Activated CD8-positive, alpha-beta T cell treated with anti-CD3 and anti-CD28 coated beads for 36 hours (primary cell): ENCODE measurements at regions not wholly inside any gene's neighbourhood (a gene's known extent, or its start where the extent isn't known, plus 50 kb on each side); places are given as distances from the start of the nearest gene placed in this dataset.
"Not testable (repeated sequence)": the region's sequence is repeated elsewhere in the genome, so short reads cannot be mapped to it uniquely, and the experiment has no call there.

Source experiments
- ATAC-seq: fragments of 200-7000 bp; cut with Tn5 transposase; one replicate; pipeline ENCODE4 v1.10.0; 2021; ENCODE audit warnings: mild to moderate bottlenecking, moderate library complexity
- CTCF ChIA-PET: fragments of 350-600 bp; sonication (Branson Sonifier 250); formaldehyde crosslinking; loops from one replicate; lab custom pipeline; 2021; ENCODE audit warnings: antibody characterized with exemption; lab: Charles Lee
- POLR2A ChIA-PET: fragments of 350-600 bp; sonication (Branson Sonifier 250); formaldehyde crosslinking; loops from one replicate; lab custom pipeline; 2021; ENCODE audit warnings: antibody characterized with exemption; lab: Charles Lee
- DNase-seq: peaks from one replicate; pipeline ENCODE4 v3.0.0-alpha.2; 2020
- H3K27ac Mint-ChIP-seq: one replicate; pipeline ENCODE4 v1.8.0; 2021; ENCODE audit warnings: mild to moderate bottlenecking, mixed read lengths
- H3K27me3 Mint-ChIP-seq: one replicate; pipeline ENCODE4 v1.8.0; 2021; ENCODE audit warnings: mixed read lengths
- H3K36me3 Mint-ChIP-seq: one replicate; pipeline ENCODE4 v1.8.0; 2021; ENCODE audit warnings: low read depth, mixed read lengths
- H3K4me1 Mint-ChIP-seq: one replicate; pipeline ENCODE4 v1.8.0; 2021; ENCODE audit warnings: low read depth, mixed read lengths
- H3K4me3 Mint-ChIP-seq: one replicate; pipeline ENCODE4 v1.8.0; 2021; ENCODE audit warnings: mild to moderate bottlenecking, moderate library complexity, mixed read lengths
- H3K9me3 Mint-ChIP-seq: one replicate; pipeline ENCODE4 v1.8.0; 2021; ENCODE audit warnings: mixed read lengths
- intact Hi-C: fragments of 100-400 bp; cut with micrococcal nuclease; formaldehyde crosslinking; loops from one replicate; pipeline ENCODE4 v1.10.0; 2022
- TF ChIP-seq, protein P1 (sequence below): fragments of 200-600 bp; IDR thresholded peaks from one replicate; pipeline ENCODE4 v1.8.0; 2022; ENCODE audit warnings: antibody characterized with exemption, mild to moderate bottlenecking

DNA sequence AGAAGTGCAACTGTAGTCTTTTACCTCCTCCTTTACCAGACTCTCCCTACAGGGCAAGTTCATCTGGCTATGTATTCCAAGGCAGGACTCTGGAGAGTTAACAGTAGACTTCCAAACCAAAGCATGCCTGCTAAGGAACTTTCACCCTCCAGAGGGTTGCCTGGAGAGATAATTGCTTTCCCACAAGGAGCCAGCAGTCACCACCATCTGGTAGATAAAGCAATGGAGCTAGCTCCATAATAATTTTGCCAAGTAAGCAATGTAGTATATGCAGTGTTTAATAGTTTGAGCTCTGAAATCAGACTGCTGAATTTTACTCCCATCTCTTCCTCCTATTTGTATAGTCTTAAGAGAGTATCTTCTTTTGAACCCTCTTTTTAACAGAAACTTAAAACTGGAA, 566.8 kb upstream of the PTGER4 start:
- intact Hi-C loops = no loop called here
- H3K9me3 Mint-ChIP-seq = no peaks in the 10 kb centered on the region
- H3K4me1 Mint-ChIP-seq = no peaks in the 10 kb centered on the region
- H3K4me3 Mint-ChIP-seq = no peak overlapping the region
- H3K27me3 Mint-ChIP-seq = peaks cover 6% of the 10 kb centered on the region
- no peaks in the 10 kb centered on the region for H3K36me3 Mint-ChIP-seq
- CTCF ChIA-PET = no interaction called here
- TF ChIP-seq, protein P1, sequence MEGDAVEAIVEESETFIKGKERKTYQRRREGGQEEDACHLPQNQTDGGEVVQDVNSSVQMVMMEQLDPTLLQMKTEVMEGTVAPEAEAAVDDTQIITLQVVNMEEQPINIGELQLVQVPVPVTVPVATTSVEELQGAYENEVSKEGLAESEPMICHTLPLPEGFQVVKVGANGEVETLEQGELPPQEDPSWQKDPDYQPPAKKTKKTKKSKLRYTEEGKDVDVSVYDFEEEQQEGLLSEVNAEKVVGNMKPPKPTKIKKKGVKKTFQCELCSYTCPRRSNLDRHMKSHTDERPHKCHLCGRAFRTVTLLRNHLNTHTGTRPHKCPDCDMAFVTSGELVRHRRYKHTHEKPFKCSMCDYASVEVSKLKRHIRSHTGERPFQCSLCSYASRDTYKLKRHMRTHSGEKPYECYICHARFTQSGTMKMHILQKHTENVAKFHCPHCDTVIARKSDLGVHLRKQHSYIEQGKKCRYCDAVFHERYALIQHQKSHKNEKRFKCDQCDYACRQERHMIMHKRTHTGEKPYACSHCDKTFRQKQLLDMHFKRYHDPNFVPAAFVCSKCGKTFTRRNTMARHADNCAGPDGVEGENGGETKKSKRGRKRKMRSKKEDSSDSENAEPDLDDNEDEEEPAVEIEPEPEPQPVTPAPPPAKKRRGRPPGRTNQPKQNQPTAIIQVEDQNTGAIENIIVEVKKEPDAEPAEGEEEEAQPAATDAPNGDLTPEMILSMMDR = no peak
- ATAC-seq (no peak), DNase-seq (no peak)
- POLR2A ChIA-PET = no interaction called here
- H3K27ac Mint-ChIP-seq = no peak overlapping the region

DNA sequence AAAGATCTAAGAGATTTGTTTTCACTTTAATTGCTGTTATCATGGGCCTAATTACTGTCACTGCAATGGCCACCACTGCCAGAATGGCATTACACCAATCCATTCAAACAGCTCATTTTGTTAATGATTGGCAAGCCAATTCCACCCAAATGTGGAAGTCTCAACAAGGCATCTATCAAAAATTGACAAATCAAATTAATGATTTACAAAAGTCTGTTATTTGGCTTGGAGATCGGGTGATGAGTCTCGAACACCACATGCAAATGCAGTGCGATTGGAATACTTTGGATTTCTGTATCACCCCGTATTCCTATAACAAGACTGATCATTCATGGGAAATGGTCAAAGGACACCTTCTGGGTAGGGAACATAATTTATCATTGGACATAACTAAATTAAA, 568.7 kb upstream of the PTGER4 start:
- H3K9me3 Mint-ChIP-seq, CTCF ChIA-PET, POLR2A ChIA-PET, ATAC-seq, H3K36me3 Mint-ChIP-seq, H3K4me3 Mint-ChIP-seq, H3K27ac Mint-ChIP-seq, intact Hi-C loops, DNase-seq, H3K27me3 Mint-ChIP-seq, H3K4me1 Mint-ChIP-seq: not testable (repeated sequence)

DNA sequence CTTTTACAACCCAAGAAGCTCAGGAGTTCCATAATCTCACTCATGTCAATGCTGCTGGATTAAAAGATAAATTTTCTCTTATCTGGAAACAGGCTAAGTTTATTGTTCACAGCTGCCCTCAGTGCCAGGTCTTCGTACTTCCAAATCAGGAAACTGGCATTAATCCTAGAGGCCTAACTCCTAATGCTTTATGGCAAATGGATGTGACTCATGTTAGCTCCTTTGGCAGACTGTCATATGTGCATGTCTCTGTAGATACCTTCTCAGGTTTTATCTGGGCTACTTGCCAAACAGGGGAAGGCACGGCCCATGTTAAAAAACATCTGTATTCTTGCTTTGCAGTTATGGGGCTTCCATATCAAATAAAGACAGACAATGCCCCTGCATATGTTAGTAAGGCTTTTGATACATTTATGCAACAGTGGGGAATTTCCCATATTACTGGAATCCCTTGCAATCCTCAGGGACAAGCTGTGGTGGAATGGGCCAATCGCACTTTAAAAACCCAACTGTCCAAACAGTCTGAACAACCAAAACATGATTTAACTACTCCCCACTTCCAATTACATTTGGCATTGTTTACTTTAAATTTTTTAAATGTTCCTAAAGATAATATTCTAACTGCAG, 570.8 kb upstream of the PTGER4 start:
- H3K36me3 Mint-ChIP-seq, H3K27me3 Mint-ChIP-seq, POLR2A ChIA-PET, H3K27ac Mint-ChIP-seq, H3K9me3 Mint-ChIP-seq, ATAC-seq, H3K4me1 Mint-ChIP-seq, intact Hi-C loops, DNase-seq, CTCF ChIA-PET, H3K4me3 Mint-ChIP-seq: not testable (repeated sequence)

DNA sequence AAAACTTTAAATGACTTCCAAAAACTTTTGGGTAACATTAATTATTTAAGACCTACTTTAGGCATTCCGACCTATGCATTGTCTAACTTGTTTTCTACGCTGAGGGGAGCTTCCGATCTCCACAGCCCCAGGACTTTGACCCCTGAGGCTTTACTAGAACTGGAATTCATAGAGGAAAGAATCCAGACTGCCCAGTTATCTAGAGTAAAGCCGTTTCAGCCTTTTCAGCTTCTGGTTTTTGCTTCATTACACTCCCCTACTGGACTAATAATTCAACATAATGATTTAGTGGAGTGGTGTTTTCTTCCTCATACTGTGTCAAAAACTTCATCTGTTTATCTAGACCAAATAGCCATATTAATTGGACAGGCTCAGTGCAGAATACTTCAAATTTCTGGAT, 571.9 kb upstream of the PTGER4 start:
- CTCF ChIA-PET, H3K27ac Mint-ChIP-seq, intact Hi-C loops, H3K4me1 Mint-ChIP-seq, POLR2A ChIA-PET, ATAC-seq, H3K4me3 Mint-ChIP-seq, H3K36me3 Mint-ChIP-seq, DNase-seq, H3K27me3 Mint-ChIP-seq: not testable (repeated sequence)
- peaks cover 17% of the 10 kb centered on the region for H3K9me3 Mint-ChIP-seq

DNA sequence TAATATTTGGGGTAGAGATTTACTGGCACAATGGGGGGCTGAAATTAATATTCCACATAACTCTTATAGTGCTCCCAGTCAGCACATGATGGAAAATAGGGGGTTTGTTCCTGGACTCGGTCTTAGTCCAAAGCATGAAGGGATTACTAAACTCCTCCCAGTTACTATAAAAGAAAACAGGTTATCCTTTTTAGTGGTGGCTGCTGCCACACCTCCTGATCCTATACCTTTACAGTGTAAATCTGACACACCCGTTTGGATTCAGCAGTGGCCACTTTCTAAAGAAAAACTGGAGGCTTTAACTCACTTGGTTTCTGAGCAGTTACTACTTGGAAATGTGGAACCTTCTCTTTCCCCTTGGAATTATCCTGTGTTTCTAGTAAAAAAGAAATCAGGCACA, 572.9 kb upstream of the PTGER4 start:
- CTCF ChIA-PET = no interaction called here
- no peak for ATAC-seq
- H3K27me3 Mint-ChIP-seq = peaks cover 2% of the 10 kb centered on the region
- no peak for DNase-seq
- no peak overlapping the region for H3K27ac Mint-ChIP-seq
- POLR2A ChIA-PET = no interaction called here
- intact Hi-C loops = no loop called here
- no peaks in the 10 kb centered on the region for H3K4me1 Mint-ChIP-seq
- TF ChIP-seq, protein P1 = no peak
- peaks cover 17% of the 10 kb centered on the region for H3K9me3 Mint-ChIP-seq
- H3K4me3 Mint-ChIP-seq = no peak overlapping the region
- peaks cover 2% of the 10 kb centered on the region for H3K36me3 Mint-ChIP-seq

DNA sequence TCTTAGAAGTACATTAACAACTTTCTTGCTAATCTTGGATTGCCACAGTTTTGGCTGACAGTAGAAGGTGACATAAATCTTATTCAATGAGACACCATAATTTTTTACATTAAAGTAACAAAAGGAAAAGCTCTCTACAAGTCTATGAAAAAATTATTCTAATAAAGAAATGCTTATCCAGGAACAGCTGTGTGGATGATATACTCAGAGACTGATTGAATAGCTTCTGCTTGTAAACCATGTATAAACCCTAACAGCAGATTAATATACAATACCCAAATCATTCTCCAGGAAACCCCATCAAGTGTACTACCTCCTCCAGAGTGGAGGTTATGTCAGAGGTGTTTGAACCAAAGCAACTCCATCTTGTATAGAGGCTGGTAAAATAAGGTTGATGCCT, 581.4 kb upstream of the PTGER4 start:
- TF ChIP-seq, protein P1 = no peak
- ATAC-seq (no peak), DNase-seq (no peak)
- no peak overlapping the region for H3K4me3 Mint-ChIP-seq
- H3K27ac Mint-ChIP-seq = no peak overlapping the region
- ChIA-PET CTCF (no interaction called here), POLR2A (no interaction called here)
- H3K9me3 Mint-ChIP-seq = peaks cover 3% of the 10 kb centered on the region
- no peaks in the 10 kb centered on the region for H3K36me3 Mint-ChIP-seq
- intact Hi-C loops = no loop called here
- H3K27me3 Mint-ChIP-seq = peaks cover 4% of the 10 kb centered on the region
- no peaks in the 10 kb centered on the region for H3K4me1 Mint-ChIP-seq
